HepG2 (cell line): ENCODE measurements at regions not wholly inside any gene's neighbourhood (a gene's known extent, or its start where the extent isn't known, plus 50 kb on each side); places are given as distances from the start of the nearest gene placed in this dataset.

Experiments used
- ATAC-seq: fragments of 200-7000 bp; cut with Tn5 transposase; 3 replicates; pipeline ENCODE4 v1.9.1; 2020; ENCODE audit warnings: mild to moderate bottlenecking, moderate library complexity
- BruUV-seq: library from RNA; stranded (reverse); fragments of 400-500 nt; replicated peaks from 2 replicates; lab custom pipeline; 2021; lab: Mats Ljungman, UMichigan
- CTCF ChIA-PET: fragments of 300-600 bp; formaldehyde crosslinking; extraction: SDS; loops from one replicate; lab custom pipeline; 2021; ENCODE audit warnings: low total read pairs, inconsistent platforms, low intra/inter-chr PET ratio; lab: Yijun Ruan, JAX
- POLR2A ChIA-PET: fragments of 350-600 bp; sonication (Branson Sonifier 250); formaldehyde crosslinking; loops from one replicate; lab custom pipeline; 2020; ENCODE audit warnings: antibody characterized with exemption, inconsistent platforms; lab: Yijun Ruan, JAX
- DNase-seq: peaks from one replicate; pipeline ENCODE4 v3.0.0-alpha.2; 2015; ENCODE audit warnings: low spot score
- FAIRE-seq: peaks from 3 replicates; lab custom pipeline; 2011; peaks lifted over from hg19 to GRCh38; lab: Jason Lieb, UNC
- H2AFZ ChIP-seq: one replicate; pipeline ENCODE4 v1.6.1; 2011; ENCODE audit warnings: low read length, inconsistent platforms
- H3K27ac ChIP-seq: fragments of 300-600 bp; 3 replicates; pipeline ENCODE4 v1.8.0; 2011; ENCODE audit warnings: mixed run types, mild to moderate bottlenecking, mixed read lengths, low read length, inconsistent platforms; ENCODE audit not compliant: insufficient read depth; ENCODE audit errors: extremely low read length
- H3K27me3 ChIP-seq, 2 experiments: fragments of 200-600 bp in 1 of 2; 2 replicates in 1 of 2; 3 replicates in 1 of 2; pipeline versions ENCODE4 v1.6.0 to v1.8.0; 2011; ENCODE audit warnings: low read length in 2 of 2, mild to moderate bottlenecking in 2 of 2, moderate library complexity in 2 of 2, inconsistent platforms in 1 of 2; ENCODE audit not compliant: insufficient read depth in 2 of 2, control insufficient read depth in 1 of 2
- H3K36me3 ChIP-seq, 2 experiments: fragments of 200-600 bp in 1 of 2; replicated peaks in 1 of 2; 2 replicates in 1 of 2; 3 replicates in 1 of 2; pipeline versions ENCODE4 v1.5.1 to v1.8.0; 2011; ENCODE audit warnings: low read length in 2 of 2, inconsistent platforms in 1 of 2; ENCODE audit not compliant: insufficient read depth in 2 of 2, control insufficient read depth in 1 of 2
- H3K4me1 ChIP-seq: 2 replicates; pipeline ENCODE4 v1.5.1; 2012; ENCODE audit warnings: low read length, inconsistent platforms; ENCODE audit not compliant: insufficient read depth
- H3K4me2 ChIP-seq: 2 replicates; pipeline ENCODE4 v1.6.0; 2011; ENCODE audit warnings: low read depth, low read length, inconsistent platforms
- H3K4me3 ChIP-seq, 3 experiments: fragments of 200-600 bp in 1 of 3; sonication (generic), shearing (Covaris generic) in 1 of 3; replicated peaks in 1 of 3; 2 replicates each; pipeline ENCODE4 v1.5.1; 2011 to 2016; ENCODE audit warnings: low read length in 3 of 3, inconsistent platforms in 2 of 3, low read depth in 2 of 3, mild to moderate bottlenecking in 2 of 3, control low read depth in 1 of 3, mixed read lengths in 1 of 3; ENCODE audit not compliant: insufficient read depth in 1 of 3
- H3K79me2 ChIP-seq: one replicate; pipeline ENCODE4 v1.6.1; 2011; ENCODE audit warnings: low read length, inconsistent platforms; ENCODE audit not compliant: insufficient read depth
- H3K9ac ChIP-seq: 2 replicates; pipeline ENCODE4 v1.6.0; 2011; ENCODE audit warnings: mild to moderate bottlenecking, low read depth, low read length, inconsistent platforms; ENCODE audit not compliant: insufficient read depth
- H3K9me3 ChIP-seq: 2 replicates; pipeline ENCODE4 v1.5.1; 2012; ENCODE audit warnings: mild to moderate bottlenecking, low read length
- H4K20me1 ChIP-seq: 2 replicates; pipeline ENCODE4 v1.6.0; 2011; ENCODE audit warnings: inconsistent platforms, mild to moderate bottlenecking, low read length, moderate library complexity; ENCODE audit not compliant: insufficient read depth
- CREBL2 ChIP-seq: sonication (generic); formaldehyde crosslinking; IDR thresholded peaks from 2 replicates; pipeline ENCODE4 v1.8.1; 2023; ENCODE audit warnings: missing genetic modification reagents, mild to moderate bottlenecking, borderline replicate concordance
- DPF2 ChIP-seq: sonication (generic); formaldehyde crosslinking; IDR thresholded peaks from 2 replicates; pipeline ENCODE4 v1.4.0; 2020; ENCODE audit warnings: mild to moderate bottlenecking, low read depth, missing genetic modification reagents, borderline replicate concordance
- FOSL1 ChIP-seq: sonication (generic); formaldehyde crosslinking; IDR thresholded peaks from 2 replicates; pipeline ENCODE4 v1.9.0; 2021; ENCODE audit warnings: missing genetic modification reagents, borderline replicate concordance
- KLF6 ChIP-seq: IDR thresholded peaks from 2 replicates; pipeline ENCODE4 v1.8.0; 2016; ENCODE audit warnings: missing biosample characterization, missing genetic modification reagents
- MNT ChIP-seq: fragments of 450-650 bp; IDR thresholded peaks from 2 replicates; pipeline ENCODE4 v1.6.1; 2016
- NCOA1 ChIP-seq: sonication (generic); formaldehyde crosslinking; IDR thresholded peaks from 2 replicates; pipeline ENCODE4 v1.9.0; 2021; ENCODE audit warnings: missing genetic modification reagents
- PRMT3 ChIP-seq: sonication (generic); formaldehyde crosslinking; IDR thresholded peaks from 2 replicates; pipeline ENCODE4 v1.8.1; 2022; ENCODE audit warnings: low read depth, mild to moderate bottlenecking, moderate library complexity, missing genetic modification reagents, borderline replicate concordance
- ZNF253 ChIP-seq: sonication (generic); formaldehyde crosslinking; IDR thresholded peaks from 2 replicates; pipeline ENCODE4 v1.8.0; 2022; ENCODE audit warnings: mild to moderate bottlenecking, missing genetic modification reagents, borderline replicate concordance
- ZNF615 ChIP-seq: sonication (generic); formaldehyde crosslinking; IDR thresholded peaks from 2 replicates; pipeline ENCODE4 v1.5.0; 2020; ENCODE audit warnings: mild to moderate bottlenecking, missing genetic modification reagents, borderline replicate concordance
- ZNF770 ChIP-seq: sonication (generic); formaldehyde crosslinking; IDR thresholded peaks from 2 replicates; pipeline ENCODE4 v1.5.0; 2020; ENCODE audit warnings: mild to moderate bottlenecking, missing genetic modification reagents
- ZNF784 ChIP-seq: sonication (generic); formaldehyde crosslinking; IDR thresholded peaks from 2 replicates; pipeline ENCODE4 v1.5.1; 2020; ENCODE audit warnings: missing genetic modification reagents, mild to moderate bottlenecking, borderline replicate concordance
- ZNF883 ChIP-seq: sonication (generic); formaldehyde crosslinking; IDR thresholded peaks from 2 replicates; pipeline ENCODE4 v1.5.1; 2020; ENCODE audit warnings: mild to moderate bottlenecking, missing genetic modification reagents; ENCODE audit errors: not compliant biosample characterization
- WGBS: methylation state at CpG from one replicate; pipeline ENCODE4 v1.1.6; 2017; ENCODE audit warnings: low lambda C conversion rate; 5-methylcytosine and 5-hydroxymethylcytosine counted together
- in situ Hi-C: cut with HindIII; loops from 2 replicates; pipeline ENCODE4 v1.10.0; 2017; ENCODE audit warnings: low pct_unique_long_range_greater_than_20kb; ENCODE audit not compliant: extremely low pct_ligation_motif_present
- intact Hi-C: fragments of 100-400 bp; cut with micrococcal nuclease; formaldehyde crosslinking; loops from one replicate; pipeline ENCODE4 v1.10.0; 2022; ENCODE audit not compliant: unreplicated experiment

GRCh38 chr7:25066253-25066652 lies 58.8 kb downstream of the CYCS start:
- DNase-seq: no peak
- Histone ChIP-seq H3K27ac (no peak overlapping the region), H3K9ac (no peak overlapping the region), H3K36me3 (no peaks in the 10 kb centered on the region), H3K4me1 (peaks cover 18% of the 10 kb centered on the region), H4K20me1 (no peaks in the 10 kb centered on the region), H2AFZ (no peak overlapping the region), H3K79me2 (no peaks in the 10 kb centered on the region), H3K9me3 (no peaks in the 10 kb centered on the region), H3K27me3 (no peaks in the 10 kb centered on the region), H3K4me2 (no peak overlapping the region), H3K4me3 (no peak overlapping the region)
- BruUV-seq: no TSS peak
- CTCF ChIA-PET: no interaction called here
- intact Hi-C loops: no loop called here
- POLR2A ChIA-PET: no interaction called here
- WGBS: 56% methylated on average over 1 of the region's 1 CpG
- FAIRE-seq: no peak
- in situ Hi-C loops: loop anchor here (5.0 kb wide), 1 partner anchor 84 kb away; the partner anchor contains the start of gene OSBPL3
- TF ChIP-seq PRMT3 (CRISPR knock-in tag) (no peak), ZNF253 (no peak)
- no peak for ATAC-seq

GRCh38 chr7:25062380-25062779 lies 62.7 kb downstream of the CYCS start:
- Histone ChIP-seq H3K9ac (no peak overlapping the region), H2AFZ (no peak overlapping the region), H3K27me3 (no peaks in the 10 kb centered on the region), H3K4me1 (no peaks in the 10 kb centered on the region), H3K9me3 (no peaks in the 10 kb centered on the region), H3K27ac (no peak overlapping the region), H3K4me3 (no peak overlapping the region), H3K36me3 (no peaks in the 10 kb centered on the region), H4K20me1 (no peaks in the 10 kb centered on the region), H3K79me2 (no peaks in the 10 kb centered on the region), H3K4me2 (no peak overlapping the region)
- 47% methylated on average over 4 of the region's 4 CpGs for WGBS
- ATAC-seq (no peak), DNase-seq (no peak), FAIRE-seq (no peak)
- ChIA-PET POLR2A (no interaction called here), CTCF (no interaction called here)
- intact Hi-C loops (no loop called here), in situ Hi-C loops (no loop called here)
- BruUV-seq: no TSS peak
- no peak for TF ChIP-seq KLF6
- TF ChIP-seq ZNF883 (CRISPR knock-in tag): no peak
- no peak for TF ChIP-seq MNT
- TF ChIP-seq ZNF784: no peak
- TF ChIP-seq FOSL1: no peak
- TF ChIP-seq ZNF770 (CRISPR knock-in tag): no peak
- no peak for TF ChIP-seq DPF2
- no peak for TF ChIP-seq ZNF615
- no peak for TF ChIP-seq CREBL2 (CRISPR knock-in tag)
- TF ChIP-seq NCOA1: no peak
